ENCODE measurements at regions not wholly inside any gene's neighbourhood (a gene's known extent, or its start where the extent isn't known, plus 50 kb on each side); places are given as distances from the start of the nearest gene placed in this dataset.

- no peaks in the 10 kb centered on the region for H3K36me3 Mint-ChIP-seq
- TF ChIP-seq, protein P1, sequence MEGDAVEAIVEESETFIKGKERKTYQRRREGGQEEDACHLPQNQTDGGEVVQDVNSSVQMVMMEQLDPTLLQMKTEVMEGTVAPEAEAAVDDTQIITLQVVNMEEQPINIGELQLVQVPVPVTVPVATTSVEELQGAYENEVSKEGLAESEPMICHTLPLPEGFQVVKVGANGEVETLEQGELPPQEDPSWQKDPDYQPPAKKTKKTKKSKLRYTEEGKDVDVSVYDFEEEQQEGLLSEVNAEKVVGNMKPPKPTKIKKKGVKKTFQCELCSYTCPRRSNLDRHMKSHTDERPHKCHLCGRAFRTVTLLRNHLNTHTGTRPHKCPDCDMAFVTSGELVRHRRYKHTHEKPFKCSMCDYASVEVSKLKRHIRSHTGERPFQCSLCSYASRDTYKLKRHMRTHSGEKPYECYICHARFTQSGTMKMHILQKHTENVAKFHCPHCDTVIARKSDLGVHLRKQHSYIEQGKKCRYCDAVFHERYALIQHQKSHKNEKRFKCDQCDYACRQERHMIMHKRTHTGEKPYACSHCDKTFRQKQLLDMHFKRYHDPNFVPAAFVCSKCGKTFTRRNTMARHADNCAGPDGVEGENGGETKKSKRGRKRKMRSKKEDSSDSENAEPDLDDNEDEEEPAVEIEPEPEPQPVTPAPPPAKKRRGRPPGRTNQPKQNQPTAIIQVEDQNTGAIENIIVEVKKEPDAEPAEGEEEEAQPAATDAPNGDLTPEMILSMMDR (IDR thresholded peaks at IDR 0.05), result no peak
- DNase-seq, result no peak
- Histone ChIP-seq H3K4me2 (replicated peaks; ENCODE audit: extremely low read depth, low read length, poor library complexity, severe bottlenecking) (no peak overlapping the region), H3K27ac (ENCODE audit: low read depth in 1 of 2, low read length in 2 of 2) (no peak overlapping the region), H3K4me1 (ENCODE audit: control insufficient read depth in 1 of 2, insufficient read depth in 2 of 2, low read length in 2 of 2) (no peaks in the 10 kb centered on the region), H3K27me3 (ENCODE audit: control insufficient read depth in 2 of 2, insufficient read depth in 2 of 2, low read length in 2 of 2) (no peaks in the 10 kb centered on the region), H4K20me1 (ENCODE audit: insufficient read depth, low read length) (no peaks in the 10 kb centered on the region), H3K4me3 (replicated peaks in 1 of 3; ENCODE audit: low read depth in 2 of 3, low read length in 3 of 3) (no peak overlapping the region), H3K9ac (ENCODE audit: insufficient read depth, low read length, poor library complexity, severe bottlenecking) (no peak overlapping the region), H2AFZ (ENCODE audit: insufficient read depth, low read depth, low read length, poor library complexity, severe bottlenecking) (no peak overlapping the region), H3K79me2 (ENCODE audit: insufficient read depth, low read length) (no peaks in the 10 kb centered on the region), H3K9me3 (replicated peaks in 1 of 2; ENCODE audit: control insufficient read depth in 1 of 2, insufficient read depth in 1 of 2, low read length in 2 of 2) (no peaks in the 10 kb centered on the region), H3K36me3 (replicated peaks in 1 of 2; ENCODE audit: control insufficient read depth in 1 of 2, insufficient read depth in 2 of 2, low read length in 2 of 2) (no peaks in the 10 kb centered on the region)
- no peak overlapping the region for H3K27ac Mint-ChIP-seq
- no peaks in the 10 kb centered on the region for H3K4me1 Mint-ChIP-seq
- no peak overlapping the region for H3K4me3 Mint-ChIP-seq
- WGBS (ENCODE audit: insufficient coverage), result 100% methylated on average over 3 of the region's 6 CpGs
- no peaks in the 10 kb centered on the region for H3K9me3 Mint-ChIP-seq
- H3K27me3 Mint-ChIP-seq (ENCODE audit: low read depth in 3 of 3), result peaks cover 9 to 14% (median 10%) of the 10 kb centered on the region in 3 donors
- intact Hi-C loops (cut with micrococcal nuclease), result no loop called here
These were observed 85.3 kb upstream of the ZBTB40 start for GRCh38 chr1:22366346-22366745.

DNA sequence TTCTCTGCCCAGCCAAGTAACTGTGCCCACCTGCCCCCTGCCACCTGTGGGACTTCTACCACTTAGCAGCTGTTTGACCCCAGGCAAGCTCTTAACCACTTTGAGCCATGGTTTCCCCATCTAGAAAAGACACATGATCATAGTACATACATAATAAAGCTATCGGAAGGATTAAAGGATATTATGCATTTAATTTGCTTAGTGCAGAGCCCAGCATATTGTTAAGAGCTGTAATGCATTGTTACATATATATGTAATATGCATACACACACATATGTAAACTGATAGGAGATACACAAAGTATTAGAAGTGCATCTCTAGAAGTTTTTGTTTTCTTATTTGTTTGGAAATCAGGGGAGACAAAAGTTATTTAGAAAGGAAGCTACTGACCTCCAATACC is 83.5 kb upstream of the ZBTB40 start:
- intact Hi-C loops (cut with micrococcal nuclease), result no loop called here
- Histone ChIP-seq H4K20me1 (ENCODE audit: insufficient read depth, low read length) (no peaks in the 10 kb centered on the region), H3K4me3 (replicated peaks in 1 of 3; ENCODE audit: low read depth in 2 of 3, low read length in 3 of 3) (no peak overlapping the region), H3K4me1 (ENCODE audit: control insufficient read depth in 1 of 2, insufficient read depth in 2 of 2, low read length in 2 of 2) (no peaks in the 10 kb centered on the region), H3K36me3 (replicated peaks in 1 of 2; ENCODE audit: control insufficient read depth in 1 of 2, insufficient read depth in 2 of 2, low read length in 2 of 2) (no peaks in the 10 kb centered on the region), H3K79me2 (ENCODE audit: insufficient read depth, low read length) (no peaks in the 10 kb centered on the region), H3K9me3 (replicated peaks in 1 of 2; ENCODE audit: control insufficient read depth in 1 of 2, insufficient read depth in 1 of 2, low read length in 2 of 2) (no peaks in the 10 kb centered on the region), H3K27me3 (ENCODE audit: control insufficient read depth in 2 of 2, insufficient read depth in 2 of 2, low read length in 2 of 2) (no peaks in the 10 kb centered on the region), H3K4me2 (replicated peaks; ENCODE audit: extremely low read depth, low read length, poor library complexity, severe bottlenecking) (no peak overlapping the region), H3K9ac (ENCODE audit: insufficient read depth, low read length, poor library complexity, severe bottlenecking) (no peak overlapping the region), H3K27ac (ENCODE audit: low read depth in 1 of 2, low read length in 2 of 2) (no peak overlapping the region), H2AFZ (ENCODE audit: insufficient read depth, low read depth, low read length, poor library complexity, severe bottlenecking) (no peak overlapping the region)
- DNase-seq, result no peak
- Mint-ChIP-seq H3K4me1 (no peaks in the 10 kb centered on the region), H3K27me3 (ENCODE audit: low read depth in 3 of 3) (peaks cover 12 to 16% (median 14%) of the 10 kb centered on the region in 3 donors), H3K4me3 (no peak overlapping the region), H3K27ac (no peak overlapping the region), H3K9me3 (peaks cover 0 to 4% (median 0%) of the 10 kb centered on the region in 7 donors), H3K36me3 (no peaks in the 10 kb centered on the region)
- no CpG with 5 or more reads among the region's 1 CpG for WGBS (ENCODE audit: insufficient coverage)
- TF ChIP-seq, protein P1 (IDR thresholded peaks at IDR 0.05), result no peak

All from CD14-positive monocyte (primary cell).